ENCODE measurements at regions not wholly inside any gene's neighbourhood (a gene's known extent, or its start where the extent isn't known, plus 50 kb on each side); places are given as distances from the start of the nearest gene placed in this dataset.

DNA sequence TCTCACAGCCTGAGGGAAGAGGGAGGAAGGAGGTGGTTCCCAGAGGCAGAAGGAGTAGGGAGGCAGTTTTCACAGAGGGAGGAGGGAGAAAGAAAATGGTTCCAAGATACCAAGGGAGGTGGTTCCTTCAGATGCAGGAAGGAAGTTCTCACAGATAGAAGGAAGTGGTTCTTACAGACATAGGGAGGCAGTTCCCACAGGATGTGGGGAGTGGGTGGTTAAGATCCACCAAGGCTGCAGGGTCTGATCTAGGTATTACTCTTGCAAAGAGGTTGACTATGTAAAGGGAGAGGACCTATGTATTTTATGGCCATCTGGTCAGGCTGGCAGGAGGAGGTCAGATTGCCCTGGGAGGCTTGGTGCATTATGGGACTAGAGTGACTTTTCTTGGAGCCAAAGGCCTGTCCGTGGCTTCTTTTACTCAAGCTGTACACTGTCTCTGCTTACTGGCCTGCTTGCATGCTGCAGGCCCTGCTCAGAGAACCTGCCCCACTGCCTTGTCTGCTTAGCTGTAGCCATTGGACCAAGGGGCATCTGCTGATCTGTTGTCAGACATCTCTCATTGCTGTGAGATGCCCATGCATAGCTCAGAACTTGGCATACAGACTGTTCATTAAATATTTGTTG is 283.7 kb downstream of the DHX35 start:
- Histone ChIP-seq H2AFZ (ENCODE audit: low read depth, low read length, severe bottlenecking) (no peak overlapping the region), H3F3A (ENCODE audit: insufficient read depth) (no peaks in the 10 kb centered on the region), H3K9me2 (replicated peaks; ENCODE audit: insufficient read depth, low read length) (no peaks in the 10 kb centered on the region), H3K27ac (ENCODE audit: low read depth, low read length) (no peak overlapping the region), H3K4me3 (ENCODE audit: insufficient read depth, low read length, poor library complexity, severe bottlenecking) (no peak overlapping the region), H3K9me3 (ENCODE audit: insufficient read depth, low read length) (peaks cover 5% of the 10 kb centered on the region; the same call in 1 of the 2 replicates), H3K4me2 (ENCODE audit: low read depth, low read length, poor library complexity, severe bottlenecking) (no peak overlapping the region), H3K79me2 (ENCODE audit: insufficient read depth, low read length) (no peaks in the 10 kb centered on the region), H3K27me3 (ENCODE audit: low read length) (no peaks in the 10 kb centered on the region), H3K9ac (ENCODE audit: low read length) (no peak overlapping the region), H3K36me3 (ENCODE audit: low read length) (no peaks in the 10 kb centered on the region), H4K20me1 (ENCODE audit: low read depth, low read length) (no peaks in the 10 kb centered on the region)
- TF ChIP-seq EZH2phosphoT487 (conservative IDR thresholded peaks at IDR 0.05; ENCODE audit: low read length), result no peak
- TF ChIP-seq, protein P1, sequence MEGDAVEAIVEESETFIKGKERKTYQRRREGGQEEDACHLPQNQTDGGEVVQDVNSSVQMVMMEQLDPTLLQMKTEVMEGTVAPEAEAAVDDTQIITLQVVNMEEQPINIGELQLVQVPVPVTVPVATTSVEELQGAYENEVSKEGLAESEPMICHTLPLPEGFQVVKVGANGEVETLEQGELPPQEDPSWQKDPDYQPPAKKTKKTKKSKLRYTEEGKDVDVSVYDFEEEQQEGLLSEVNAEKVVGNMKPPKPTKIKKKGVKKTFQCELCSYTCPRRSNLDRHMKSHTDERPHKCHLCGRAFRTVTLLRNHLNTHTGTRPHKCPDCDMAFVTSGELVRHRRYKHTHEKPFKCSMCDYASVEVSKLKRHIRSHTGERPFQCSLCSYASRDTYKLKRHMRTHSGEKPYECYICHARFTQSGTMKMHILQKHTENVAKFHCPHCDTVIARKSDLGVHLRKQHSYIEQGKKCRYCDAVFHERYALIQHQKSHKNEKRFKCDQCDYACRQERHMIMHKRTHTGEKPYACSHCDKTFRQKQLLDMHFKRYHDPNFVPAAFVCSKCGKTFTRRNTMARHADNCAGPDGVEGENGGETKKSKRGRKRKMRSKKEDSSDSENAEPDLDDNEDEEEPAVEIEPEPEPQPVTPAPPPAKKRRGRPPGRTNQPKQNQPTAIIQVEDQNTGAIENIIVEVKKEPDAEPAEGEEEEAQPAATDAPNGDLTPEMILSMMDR (IDR thresholded peaks at IDR 0.05; ENCODE audit: insufficient read depth, low read length, poor library complexity, severe bottlenecking), result no peak

DNA sequence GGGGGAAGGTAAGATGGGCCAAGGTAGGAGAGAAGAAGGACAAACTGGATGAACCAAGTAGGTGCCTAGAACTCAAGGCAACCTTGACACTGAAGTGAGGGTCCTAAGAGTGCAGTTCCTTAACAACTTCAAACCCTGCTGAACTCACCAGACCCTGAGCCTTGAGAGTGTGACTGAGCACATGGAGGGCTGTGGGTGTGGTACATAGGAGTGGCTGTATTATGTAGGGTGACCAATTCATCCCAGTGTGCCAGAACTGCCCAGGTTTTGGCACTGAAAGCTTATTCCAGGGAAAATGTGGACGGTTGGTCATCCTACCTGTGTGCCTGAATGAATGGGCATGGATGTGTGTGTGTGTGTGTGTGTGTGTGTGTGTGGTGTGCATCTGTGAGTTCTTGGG is 281.8 kb downstream of the DHX35 start:
- Histone ChIP-seq H3K4me3 (ENCODE audit: insufficient read depth, low read length, poor library complexity, severe bottlenecking) (no peak overlapping the region), H4K20me1 (ENCODE audit: low read depth, low read length) (no peaks in the 10 kb centered on the region; the same call in 1 of the 2 replicates), H3K9ac (ENCODE audit: low read length) (no peak overlapping the region), H3K27ac (ENCODE audit: low read depth, low read length) (no peak overlapping the region), H3F3A (ENCODE audit: insufficient read depth) (no peaks in the 10 kb centered on the region), H3K4me2 (ENCODE audit: low read depth, low read length, poor library complexity, severe bottlenecking) (no peak overlapping the region), H3K36me3 (ENCODE audit: low read length) (no peaks in the 10 kb centered on the region), H2AFZ (ENCODE audit: low read depth, low read length, severe bottlenecking) (no peak overlapping the region), H3K27me3 (ENCODE audit: low read length) (no peaks in the 10 kb centered on the region), H3K79me2 (ENCODE audit: insufficient read depth, low read length) (no peaks in the 10 kb centered on the region), H3K9me2 (replicated peaks; ENCODE audit: insufficient read depth, low read length) (no peaks in the 10 kb centered on the region), H3K9me3 (ENCODE audit: insufficient read depth, low read length) (peaks cover 5% of the 10 kb centered on the region; the same call in 1 of the 2 replicates)
- TF ChIP-seq, protein P1 (IDR thresholded peaks at IDR 0.05; ENCODE audit: insufficient read depth, low read length, poor library complexity, severe bottlenecking), result no peak
- TF ChIP-seq EZH2phosphoT487 (conservative IDR thresholded peaks at IDR 0.05; ENCODE audit: low read length), result no peak

DNA sequence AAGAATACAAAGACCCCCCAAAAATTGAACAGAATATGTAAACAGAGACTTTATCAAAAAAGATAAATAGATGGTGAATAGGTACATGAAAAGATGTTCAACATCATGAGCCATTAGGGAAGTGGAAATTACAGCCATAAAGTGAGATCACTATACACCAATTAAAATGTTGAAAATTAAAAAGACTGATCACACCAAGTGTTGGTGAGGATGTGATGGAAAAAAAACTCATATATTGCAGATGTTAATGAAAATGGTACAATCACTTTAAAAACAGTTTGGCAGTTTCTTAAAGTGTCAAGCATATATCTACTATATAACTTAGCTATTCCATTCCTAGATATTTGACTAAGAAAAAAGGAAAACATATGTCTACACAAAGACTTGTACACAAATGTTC is 280.5 kb downstream of the DHX35 start:
- no peaks in the 10 kb centered on the region for H3K9me2 ChIP-seq (replicated peaks; ENCODE audit: insufficient read depth, low read length)
- peaks cover 5% of the 10 kb centered on the region; the same call in 1 of the 2 replicates for H3K9me3 ChIP-seq (ENCODE audit: insufficient read depth, low read length)
- no peak overlapping the region for H3K4me2 ChIP-seq (ENCODE audit: low read depth, low read length, poor library complexity, severe bottlenecking)

More for the DNA sequence above, 280.5 kb downstream of the DHX35 start:
- H4K20me1 ChIP-seq (ENCODE audit: low read depth, low read length), result no peaks in the 10 kb centered on the region; the same call in 1 of the 2 replicates
- no peaks in the 10 kb centered on the region for H3K27me3 ChIP-seq (ENCODE audit: low read length)
- no peaks in the 10 kb centered on the region for H3K36me3 ChIP-seq (ENCODE audit: low read length)
- H3K4me3 ChIP-seq (ENCODE audit: insufficient read depth, low read length, poor library complexity, severe bottlenecking), result no peak overlapping the region
- no peak overlapping the region for H3K27ac ChIP-seq (ENCODE audit: low read depth, low read length)
- H3F3A ChIP-seq (ENCODE audit: insufficient read depth), result no peaks in the 10 kb centered on the region
- no peak overlapping the region for H3K9ac ChIP-seq (ENCODE audit: low read length)
- no peaks in the 10 kb centered on the region for H3K79me2 ChIP-seq (ENCODE audit: insufficient read depth, low read length)
- H2AFZ ChIP-seq (ENCODE audit: low read depth, low read length, severe bottlenecking), result no peak overlapping the region
- TF ChIP-seq EZH2phosphoT487 (conservative IDR thresholded peaks at IDR 0.05; ENCODE audit: low read length), result no peak
- TF ChIP-seq, protein P1 (IDR thresholded peaks at IDR 0.05; ENCODE audit: insufficient read depth, low read length, poor library complexity, severe bottlenecking), result no peak

Data from SU-DHL-6 (cell line).